Activated T-cell treated with anti-CD3 and anti-CD28 coated beads, Interleukin-2, amount 50 U/mL, for 72 hours (primary cell): ENCODE measurements at regions not wholly inside any gene's neighbourhood (a gene's known extent, or its start where the extent isn't known, plus 50 kb on each side); places are given as distances from the start of the nearest gene placed in this dataset.

ENCODE experiments used
- ATAC-seq, 2 donors: fragments of 150-1000 bp; cut with Tn5 transposase; replicated peaks in 1 of 2; 2 replicates each; pipeline ENCODE4 v1.10.0; 2021; ENCODE audit warnings: moderate library complexity in 2 of 2, mild to moderate bottlenecking in 1 of 2
- DNase-seq, 2 donors: peaks; one replicate each; pipeline ENCODE4 v3.0.0; 2021 to 2022; ENCODE audit warnings: mixed read lengths in 1 of 2
- H3K27ac Mint-ChIP-seq: one replicate; pipeline ENCODE4 v1.8.0; 2022; ENCODE audit warnings: mild to moderate bottlenecking, moderate library complexity, mixed read lengths
- H3K27me3 Mint-ChIP-seq: one replicate; pipeline ENCODE4 v1.8.0; 2022; ENCODE audit warnings: low read depth, mixed read lengths
- H3K36me3 Mint-ChIP-seq, 2 donors: one replicate each; pipeline ENCODE4 v1.8.0; 2022; ENCODE audit warnings: mixed read lengths in 2 of 2, mild to moderate bottlenecking in 1 of 2; ENCODE audit not compliant: insufficient read depth in 2 of 2
- H3K4me1 Mint-ChIP-seq: one replicate; pipeline ENCODE4 v1.8.0; 2022; ENCODE audit warnings: low read depth, mixed read lengths
- H3K4me3 Mint-ChIP-seq, 2 donors: one replicate each; pipeline ENCODE4 v1.8.0; 2022; ENCODE audit warnings: mild to moderate bottlenecking in 2 of 2, mixed read lengths in 2 of 2, moderate library complexity in 2 of 2
- H3K9me3 Mint-ChIP-seq, 2 donors: one replicate each; pipeline ENCODE4 v1.8.0; 2022; ENCODE audit warnings: mixed read lengths in 2 of 2

GRCh38 chr10:83909001-83909400 is 230.3 kb upstream of the GHITM start:
- Mint-ChIP-seq H3K9me3 (no peaks in the 10 kb centered on the region), H3K27ac (no peak overlapping the region), H3K27me3 (no peaks in the 10 kb centered on the region), H3K36me3 (no peaks in the 10 kb centered on the region), H3K4me1 (no peaks in the 10 kb centered on the region), H3K4me3 (no peak overlapping the region)
- DNase-seq (no peak), ATAC-seq (no peak)

- Mint-ChIP-seq H3K4me3 (no peak overlapping the region), H3K9me3 (peaks cover 0 to 2% of the 10 kb centered on the region in 2 donors), H3K27ac (no peak overlapping the region), H3K36me3 (no peaks in the 10 kb centered on the region), H3K27me3 (peaks cover 8% of the 10 kb centered on the region), H3K4me1 (no peaks in the 10 kb centered on the region)
- no peak for ATAC-seq
- DNase-seq = no peak
Measured at GRCh38 chr10:83915801-83916200, 223.5 kb upstream of the GHITM start.

GRCh38 chr10:83917537-83918506 is 221.5 kb upstream of the GHITM start:
- Mint-ChIP-seq H3K27ac (no peak overlapping the region), H3K36me3 (no peaks in the 10 kb centered on the region), H3K4me3 (peak overlapping the region in 1 of 2 donors; percentile 29), H3K27me3 (peaks cover 8% of the 10 kb centered on the region), H3K9me3 (peaks cover 0 to 2% of the 10 kb centered on the region in 2 donors), H3K4me1 (no peaks in the 10 kb centered on the region)
- peak in 1 of 2 donors; percentile 6 for DNase-seq
- ATAC-seq = no peak

- DNase-seq (no peak), ATAC-seq (no peak)
- Mint-ChIP-seq H3K27me3 (peaks cover 8% of the 10 kb centered on the region), H3K4me3 (no peak overlapping the region), H3K36me3 (no peaks in the 10 kb centered on the region), H3K27ac (no peak overlapping the region), H3K4me1 (no peaks in the 10 kb centered on the region), H3K9me3 (peaks cover 0 to 2% of the 10 kb centered on the region in 2 donors)
Measured at GRCh38 chr10:83919187-83919586, 220.1 kb upstream of the GHITM start.

GRCh38 chr10:83921984-83922860 is 217.1 kb upstream of the GHITM start:
- no peaks in the 10 kb centered on the region for H3K27me3 Mint-ChIP-seq
- no peak for ATAC-seq
- no peak overlapping the region for H3K27ac Mint-ChIP-seq
- DNase-seq = no peak
- H3K36me3 Mint-ChIP-seq = no peaks in the 10 kb centered on the region
- no peaks in the 10 kb centered on the region for H3K4me1 Mint-ChIP-seq
- H3K4me3 Mint-ChIP-seq = no peak overlapping the region
- H3K9me3 Mint-ChIP-seq = peaks cover 0 to 4% of the 10 kb centered on the region in 2 donors

- H3K4me3 Mint-ChIP-seq = no peak overlapping the region
- no peak for ATAC-seq
- no peaks in the 10 kb centered on the region for H3K4me1 Mint-ChIP-seq
- H3K27ac Mint-ChIP-seq = no peak overlapping the region
- peaks cover 0 to 2% of the 10 kb centered on the region in 2 donors for H3K9me3 Mint-ChIP-seq
- DNase-seq = no peak
- no peaks in the 10 kb centered on the region for H3K27me3 Mint-ChIP-seq
- H3K36me3 Mint-ChIP-seq = no peaks in the 10 kb centered on the region
Measured at GRCh38 chr10:83925133-83925532, 214.2 kb upstream of the GHITM start.

- DNase-seq = no peak
- Mint-ChIP-seq H3K4me1 (no peaks in the 10 kb centered on the region), H3K27me3 (no peaks in the 10 kb centered on the region), H3K4me3 (no peak overlapping the region), H3K36me3 (no peaks in the 10 kb centered on the region), H3K27ac (no peak overlapping the region), H3K9me3 (peaks cover 0 to 2% of the 10 kb centered on the region in 2 donors)
- no peak for ATAC-seq
Measured at GRCh38 chr10:83926606-83927005, 212.7 kb upstream of the GHITM start.

GRCh38 chr10:83927166-83927565 is 212.1 kb upstream of the GHITM start:
- no peak overlapping the region for H3K27ac Mint-ChIP-seq
- H3K4me1 Mint-ChIP-seq = no peaks in the 10 kb centered on the region
- H3K27me3 Mint-ChIP-seq = no peaks in the 10 kb centered on the region
- H3K9me3 Mint-ChIP-seq = peaks cover 0 to 2% of the 10 kb centered on the region in 2 donors
- DNase-seq (no peak), ATAC-seq (no peak)
- no peaks in the 10 kb centered on the region for H3K36me3 Mint-ChIP-seq
- no peak overlapping the region for H3K4me3 Mint-ChIP-seq

- Mint-ChIP-seq H3K9me3 (peaks cover 0 to 2% of the 10 kb centered on the region in 2 donors), H3K27me3 (no peaks in the 10 kb centered on the region), H3K4me3 (no peak overlapping the region), H3K36me3 (no peaks in the 10 kb centered on the region), H3K4me1 (no peaks in the 10 kb centered on the region), H3K27ac (no peak overlapping the region)
- DNase-seq (no peak), ATAC-seq (no peak)
Measured at GRCh38 chr10:83929399-83929798, 209.9 kb upstream of the GHITM start.

- Mint-ChIP-seq H3K36me3 (no peaks in the 10 kb centered on the region), H3K4me1 (no peaks in the 10 kb centered on the region), H3K4me3 (no peak overlapping the region), H3K9me3 (no peaks in the 10 kb centered on the region), H3K27me3 (no peaks in the 10 kb centered on the region), H3K27ac (no peak overlapping the region)
- ATAC-seq (no peak), DNase-seq (no peak)
Measured at GRCh38 chr10:83931669-83932068, 207.6 kb upstream of the GHITM start.

GRCh38 chr10:83932245-83932644 is 207.1 kb upstream of the GHITM start:
- no peaks in the 10 kb centered on the region for H3K36me3 Mint-ChIP-seq
- ATAC-seq = no peak
- H3K27ac Mint-ChIP-seq = no peak overlapping the region
- no peaks in the 10 kb centered on the region for H3K27me3 Mint-ChIP-seq
- no peaks in the 10 kb centered on the region for H3K4me1 Mint-ChIP-seq
- no peak for DNase-seq
- no peak overlapping the region for H3K4me3 Mint-ChIP-seq
- no peaks in the 10 kb centered on the region for H3K9me3 Mint-ChIP-seq

- H3K4me1 Mint-ChIP-seq = no peaks in the 10 kb centered on the region
- ATAC-seq = no peak
- no peaks in the 10 kb centered on the region for H3K27me3 Mint-ChIP-seq
- DNase-seq = no peak
- H3K36me3 Mint-ChIP-seq = no peaks in the 10 kb centered on the region
- H3K27ac Mint-ChIP-seq = no peak overlapping the region
- H3K4me3 Mint-ChIP-seq = no peak overlapping the region
- no peaks in the 10 kb centered on the region for H3K9me3 Mint-ChIP-seq
Measured at GRCh38 chr10:83934062-83934461, 205.2 kb upstream of the GHITM start.

GRCh38 chr10:83934641-83935338 is 204.5 kb upstream of the GHITM start:
- DNase-seq = no peak
- ATAC-seq = no peak
- Mint-ChIP-seq H3K27ac (no peak overlapping the region), H3K4me1 (no peaks in the 10 kb centered on the region), H3K9me3 (no peaks in the 10 kb centered on the region), H3K36me3 (no peaks in the 10 kb centered on the region), H3K4me3 (no peak overlapping the region), H3K27me3 (no peaks in the 10 kb centered on the region)
